ENCODE measurements at regions not wholly inside any gene's neighbourhood (a gene's known extent, or its start where the extent isn't known, plus 50 kb on each side); places are given as distances from the start of the nearest gene placed in this dataset.

DNA sequence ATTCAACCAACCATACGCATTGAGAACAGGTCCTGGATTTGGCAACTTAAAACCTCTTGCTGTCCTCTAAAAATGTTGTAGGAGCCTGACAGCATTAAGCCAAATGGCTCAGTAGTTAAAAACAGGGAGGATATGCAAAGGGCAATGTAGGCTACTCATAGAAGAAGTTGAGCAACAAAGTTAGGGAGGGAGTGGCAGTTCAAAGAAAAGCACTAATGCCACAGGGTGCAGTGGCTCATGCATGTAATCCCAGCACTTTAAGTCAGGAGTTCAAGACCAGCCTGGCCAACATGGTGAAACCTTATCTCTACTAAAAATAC lies 92.9 kb upstream of the ERG start:
- H3K27me3 ChIP-seq (ENCODE audit: control insufficient read depth in 2 of 2, insufficient read depth in 2 of 2, low read length in 2 of 2) = peaks cover 6 to 16% of the 10 kb centered on the region in 2 experiments
- H3K4me1 ChIP-seq (ENCODE audit: control insufficient read depth, extremely low read depth, insufficient read depth, low read length) = no peaks in the 10 kb centered on the region
- no peaks in the 10 kb centered on the region for H3K9me1 ChIP-seq (replicated peaks; ENCODE audit: control insufficient read depth, extremely low read depth, insufficient read depth, low read length)
- intact Hi-C loops (cut with micrococcal nuclease) = no loop called here
- no peak overlapping the region for H3K9ac ChIP-seq (replicated peaks; ENCODE audit: extremely low read depth, insufficient read depth, low read length)
- H3K4me3 ChIP-seq (replicated peaks in 1 of 3; ENCODE audit: insufficient read depth in 1 of 3, low read depth in 1 of 3, low read length in 3 of 3) = no peak overlapping the region
- TF ChIP-seq POLR2A (IDR thresholded peaks at IDR 0.05; ENCODE audit: low read depth, low read length) (no peak), FOS (IDR thresholded peaks at IDR 0.05; ENCODE audit: borderline replicate concordance, insufficient read depth, low read length) (no peak), POLR2AphosphoS5 (IDR thresholded peaks at IDR 0.05; ENCODE audit: insufficient read depth, low read depth, low read length) (no peak)
- TF ChIP-seq, protein P1, sequence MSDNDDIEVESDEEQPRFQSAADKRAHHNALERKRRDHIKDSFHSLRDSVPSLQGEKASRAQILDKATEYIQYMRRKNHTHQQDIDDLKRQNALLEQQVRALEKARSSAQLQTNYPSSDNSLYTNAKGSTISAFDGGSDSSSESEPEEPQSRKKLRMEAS (IDR thresholded peaks at IDR 0.05; ENCODE audit: insufficient read depth, insufficient read length) = no peak
- TF ChIP-seq, protein P2, sequence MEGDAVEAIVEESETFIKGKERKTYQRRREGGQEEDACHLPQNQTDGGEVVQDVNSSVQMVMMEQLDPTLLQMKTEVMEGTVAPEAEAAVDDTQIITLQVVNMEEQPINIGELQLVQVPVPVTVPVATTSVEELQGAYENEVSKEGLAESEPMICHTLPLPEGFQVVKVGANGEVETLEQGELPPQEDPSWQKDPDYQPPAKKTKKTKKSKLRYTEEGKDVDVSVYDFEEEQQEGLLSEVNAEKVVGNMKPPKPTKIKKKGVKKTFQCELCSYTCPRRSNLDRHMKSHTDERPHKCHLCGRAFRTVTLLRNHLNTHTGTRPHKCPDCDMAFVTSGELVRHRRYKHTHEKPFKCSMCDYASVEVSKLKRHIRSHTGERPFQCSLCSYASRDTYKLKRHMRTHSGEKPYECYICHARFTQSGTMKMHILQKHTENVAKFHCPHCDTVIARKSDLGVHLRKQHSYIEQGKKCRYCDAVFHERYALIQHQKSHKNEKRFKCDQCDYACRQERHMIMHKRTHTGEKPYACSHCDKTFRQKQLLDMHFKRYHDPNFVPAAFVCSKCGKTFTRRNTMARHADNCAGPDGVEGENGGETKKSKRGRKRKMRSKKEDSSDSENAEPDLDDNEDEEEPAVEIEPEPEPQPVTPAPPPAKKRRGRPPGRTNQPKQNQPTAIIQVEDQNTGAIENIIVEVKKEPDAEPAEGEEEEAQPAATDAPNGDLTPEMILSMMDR (IDR thresholded peaks at IDR 0.05; ENCODE audit: extremely low read depth in 1 of 2, insufficient read depth in 1 of 2, low read depth in 1 of 2, low read length in 2 of 2) = no peak
- dilution Hi-C loops (cut with MboI; ENCODE audit: extremely low pct_ligation_motif_present, low sequenced_read_pairs) = no loop called here
- ChIA-PET CTCF (no interaction called here), POLR2A (no interaction called here)
- H3K4me2 ChIP-seq (ENCODE audit: insufficient read depth, low read length) = no peak overlapping the region
- DNase-seq (ENCODE audit: low read depth, low spot score) = no peak
- H3K36me3 ChIP-seq (ENCODE audit: control insufficient read depth in 2 of 2, extremely low read depth in 1 of 2, insufficient read depth in 2 of 2, low read length in 2 of 2) = no peaks in the 10 kb centered on the region
- H3K9me3 ChIP-seq (replicated peaks; ENCODE audit: control insufficient read depth, insufficient read depth, low read length) = no peaks in the 10 kb centered on the region
- H2AFZ ChIP-seq (ENCODE audit: low read depth, low read length) = no peak overlapping the region
- no peak overlapping the region for H3K27ac ChIP-seq (ENCODE audit: insufficient read depth, low read depth, low read length)
- H4K20me1 ChIP-seq (replicated peaks; ENCODE audit: control insufficient read depth, extremely low read depth, insufficient read depth, low read length) = no peaks in the 10 kb centered on the region
- FAIRE-seq = no peak
- no peaks in the 10 kb centered on the region for H3K79me2 ChIP-seq (ENCODE audit: control insufficient read depth, insufficient read depth, low read length)
- no TSS peak for BruUV-seq (replicated peaks)

DNA sequence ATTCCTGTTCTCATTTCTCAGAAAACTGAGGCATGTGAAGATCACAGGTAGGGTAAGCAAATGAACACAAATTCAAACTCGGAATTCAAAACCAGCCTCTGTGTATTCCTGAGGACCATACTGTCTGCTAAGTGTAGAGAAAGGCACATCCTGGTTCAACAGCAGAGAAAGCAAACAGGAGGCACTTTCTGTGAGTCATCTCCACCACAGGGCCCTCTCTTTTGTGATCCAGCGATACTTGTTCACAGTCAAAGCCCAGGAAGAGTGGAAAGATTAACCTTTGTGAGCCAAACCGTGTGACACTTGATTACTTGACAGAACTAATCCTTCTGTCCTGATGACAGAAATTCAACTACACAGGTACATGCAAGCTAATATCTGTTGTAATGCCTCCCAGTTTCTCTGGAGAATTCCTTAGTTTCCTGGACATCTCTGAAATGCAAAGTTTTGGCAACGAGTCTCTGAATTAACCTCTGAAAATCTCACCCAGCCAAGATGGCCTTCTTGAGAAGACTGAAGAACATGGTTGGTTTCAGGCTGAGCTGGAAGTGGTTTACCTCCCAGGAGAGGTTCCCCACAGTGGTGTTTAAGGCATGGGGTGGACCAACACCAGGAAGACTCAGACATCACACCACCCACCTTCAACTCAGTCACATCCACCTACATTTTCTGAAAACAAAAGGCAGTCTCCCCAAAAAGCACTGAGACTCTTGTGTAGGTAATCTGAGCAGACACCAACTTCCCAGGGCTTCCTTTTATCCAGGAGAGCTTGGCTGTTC lies 98.2 kb upstream of the ERG start:
- no peaks in the 10 kb centered on the region for H3K4me1 ChIP-seq (ENCODE audit: control insufficient read depth, extremely low read depth, insufficient read depth, low read length)
- H3K27ac ChIP-seq (ENCODE audit: insufficient read depth, low read depth, low read length) = no peak overlapping the region
- FAIRE-seq (no peak), DNase-seq (ENCODE audit: low read depth, low spot score) (no peak)
- no peak overlapping the region for H2AFZ ChIP-seq (ENCODE audit: low read depth, low read length)
- ChIA-PET CTCF (interaction anchor here (1.1 kb wide), 1 partner anchor 8 kb away, joined by 3 read pairs; no protein-coding TSS in a partner anchor), POLR2A (no interaction called here)
- H3K36me3 ChIP-seq (ENCODE audit: control insufficient read depth in 2 of 2, extremely low read depth in 1 of 2, insufficient read depth in 2 of 2, low read length in 2 of 2) = no peaks in the 10 kb centered on the region
- TF ChIP-seq, protein P1 (IDR thresholded peaks at IDR 0.05; ENCODE audit: insufficient read depth, insufficient read length) = no peak
- TF ChIP-seq EZH2 (IDR thresholded peaks at IDR 0.05; ENCODE audit: borderline replicate concordance, low read depth, low read length, severe bottlenecking) (no peak), POLR2AphosphoS5 (IDR thresholded peaks at IDR 0.05; ENCODE audit: insufficient read depth, low read depth, low read length) (no peak), FOS (IDR thresholded peaks at IDR 0.05; ENCODE audit: borderline replicate concordance, insufficient read depth, low read length) (no peak), MYC (IDR thresholded peaks at IDR 0.05; ENCODE audit: low read depth, low read length) (no peak), JUN (IDR thresholded peaks at IDR 0.05; ENCODE audit: borderline replicate concordance, insufficient read depth, insufficient read length, low read depth) (no peak), GATA2 (IDR thresholded peaks at IDR 0.05; ENCODE audit: insufficient read depth, insufficient read length, low read depth, low read length) (no peak), POLR2A (IDR thresholded peaks at IDR 0.05; ENCODE audit: low read depth, low read length) (no peak)
- TF ChIP-seq, protein P2 (IDR thresholded peaks at IDR 0.05; ENCODE audit: extremely low read depth in 1 of 2, insufficient read depth in 1 of 2, low read depth in 1 of 2, low read length in 2 of 2) = no peak
- no peaks in the 10 kb centered on the region for H3K9me1 ChIP-seq (replicated peaks; ENCODE audit: control insufficient read depth, extremely low read depth, insufficient read depth, low read length)
- H3K4me2 ChIP-seq (ENCODE audit: insufficient read depth, low read length) = no peak overlapping the region
- no peaks in the 10 kb centered on the region for H4K20me1 ChIP-seq (replicated peaks; ENCODE audit: control insufficient read depth, extremely low read depth, insufficient read depth, low read length)
- no peaks in the 10 kb centered on the region for H3K79me2 ChIP-seq (ENCODE audit: control insufficient read depth, insufficient read depth, low read length)
- intact Hi-C loops (cut with micrococcal nuclease) (no loop called here), dilution Hi-C loops (cut with MboI; ENCODE audit: extremely low pct_ligation_motif_present, low sequenced_read_pairs) (no loop called here)
- H3K27me3 ChIP-seq (ENCODE audit: control insufficient read depth in 2 of 2, insufficient read depth in 2 of 2, low read length in 2 of 2) = peaks cover 5 to 16% of the 10 kb centered on the region in 2 experiments
- H3K4me3 ChIP-seq (replicated peaks in 1 of 3; ENCODE audit: insufficient read depth in 1 of 3, low read depth in 1 of 3, low read length in 3 of 3) = no peak overlapping the region
- H3K9ac ChIP-seq (replicated peaks; ENCODE audit: extremely low read depth, insufficient read depth, low read length) = no peak overlapping the region
- H3K9me3 ChIP-seq (replicated peaks; ENCODE audit: control insufficient read depth, insufficient read depth, low read length) = no peaks in the 10 kb centered on the region
- BruUV-seq (replicated peaks) = no TSS peak

Measured in endothelial cell of umbilical vein (primary cell).